Hepatocyte (in vitro differentiated cells): ENCODE measurements at regions not wholly inside any gene's neighbourhood (a gene's known extent, or its start where the extent isn't known, plus 50 kb on each side); places are given as distances from the start of the nearest gene placed in this dataset.

ENCODE experiments used
- DNase-seq: peaks from one replicate; pipeline ENCODE4 v3.0.0-alpha.2; 2016; ENCODE audit warnings: low spot score
- H2AFZ ChIP-seq: fragments of 200-600 bp; sonication (generic); 2 replicates; pipeline ENCODE4 v1.6.0; 2016; ENCODE audit warnings: antibody characterized with exemption, mild to moderate bottlenecking
- H3K27ac ChIP-seq: fragments of 200-600 bp; sonication (generic); 2 replicates; pipeline ENCODE4 v1.5.1; 2016; ENCODE audit warnings: mild to moderate bottlenecking
- H3K27me3 ChIP-seq: fragments of 200-600 bp; sonication (generic); 2 replicates; pipeline ENCODE4 v1.6.1; 2016
- H3K36me3 ChIP-seq: fragments of 200-600 bp; sonication (generic); replicated peaks from 2 replicates; pipeline ENCODE4 v1.5.1; 2016; ENCODE audit warnings: low read depth; ENCODE audit not compliant: insufficient read depth
- H3K4me1 ChIP-seq: fragments of 200-600 bp; sonication (generic); 2 replicates; pipeline ENCODE4 v1.5.1; 2016; ENCODE audit warnings: mild to moderate bottlenecking, moderate library complexity; ENCODE audit not compliant: insufficient read depth
- H3K4me2 ChIP-seq: fragments of 200-600 bp; sonication (generic); 2 replicates; pipeline ENCODE4 v1.6.0; 2016
- H3K4me3 ChIP-seq: fragments of 200-600 bp; sonication (generic); 2 replicates; pipeline ENCODE4 v1.5.1; 2016; ENCODE audit warnings: mild to moderate bottlenecking
- H3K79me2 ChIP-seq: fragments of 200-600 bp; sonication (generic); 2 replicates; pipeline ENCODE4 v1.6.0; 2017; ENCODE audit warnings: mild to moderate bottlenecking
- H3K9me2 ChIP-seq: fragments of 200-600 bp; sonication (generic); replicated peaks from 2 replicates; pipeline ENCODE4 v1.6.0; 2017; ENCODE audit warnings: mild to moderate bottlenecking; ENCODE audit not compliant: insufficient read depth
- H3K9me3 ChIP-seq: fragments of 200-600 bp; sonication (generic); 2 replicates; pipeline ENCODE4 v1.5.1; 2016; ENCODE audit warnings: low read depth, mild to moderate bottlenecking
- H4K20me1 ChIP-seq: fragments of 200-600 bp; sonication (generic); 2 replicates; pipeline ENCODE4 v1.6.0; 2016; ENCODE audit warnings: mild to moderate bottlenecking; ENCODE audit not compliant: insufficient read depth, poor library complexity, severe bottlenecking
- EZH2 ChIP-seq: fragments of 200-600 bp; sonication (generic); IDR thresholded peaks from 2 replicates; pipeline ENCODE4 v1.6.1; 2016; ENCODE audit warnings: antibody characterized with exemption, mild to moderate bottlenecking, borderline replicate concordance
- EZH2phosphoT487 ChIP-seq: fragments of 200-600 bp; sonication (generic); IDR thresholded peaks from one replicate; pipeline ENCODE4 v1.6.1; 2018; ENCODE audit warnings: antibody characterized with exemption, mild to moderate bottlenecking, low read depth, moderate library complexity; ENCODE audit not compliant: unreplicated experiment, severe bottlenecking
- WGBS: methylation state at CpG from one replicate; pipeline ENCODE4 v1.1.6; 2016; ENCODE audit warnings: low lambda C conversion rate; ENCODE audit errors: missing lambda C conversion rate; 5-methylcytosine and 5-hydroxymethylcytosine counted together
- TF ChIP-seq, protein P1 (sequence below): fragments of 200-600 bp; sonication (generic); IDR thresholded peaks from 2 replicates; pipeline ENCODE4 v1.5.1; 2016; ENCODE audit warnings: antibody characterized with exemption, mild to moderate bottlenecking; ENCODE audit not compliant: poor library complexity

DNA sequence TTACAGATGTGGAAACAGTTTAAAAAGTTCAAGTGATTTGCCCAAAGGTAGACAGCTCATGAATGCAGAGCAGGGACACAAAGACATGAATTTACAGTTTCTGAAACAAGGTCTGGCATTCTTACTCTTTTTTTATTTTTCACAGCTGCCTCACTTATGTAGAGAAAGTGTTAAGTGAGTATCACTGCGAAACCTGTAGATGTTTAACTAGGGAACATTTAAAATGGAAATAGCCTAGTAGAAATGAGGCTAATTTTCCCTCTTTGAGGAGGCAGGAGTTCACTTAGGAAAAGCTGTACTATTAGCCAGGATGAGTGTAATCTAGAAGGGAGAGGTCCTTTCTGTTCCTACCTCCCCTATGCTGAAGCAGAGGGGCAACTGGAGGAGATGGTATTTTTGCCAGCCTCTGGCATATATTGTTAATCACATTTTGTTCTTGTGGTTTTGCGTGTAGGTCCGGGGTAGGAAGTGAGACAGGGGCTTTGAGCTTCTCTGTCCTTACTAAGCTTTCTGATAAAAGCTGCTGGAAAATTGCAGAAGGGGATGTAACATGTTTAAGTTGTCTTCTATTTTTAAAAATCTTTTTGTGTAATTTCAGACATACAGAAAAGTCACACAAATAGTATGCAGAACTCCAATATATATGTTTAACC, 492.8 kb upstream of the NR3C2 start:
- H3K4me2 ChIP-seq: no peak overlapping the region
- no peak for DNase-seq
- no peaks in the 10 kb centered on the region for H3K4me1 ChIP-seq
- H4K20me1 ChIP-seq: no peaks in the 10 kb centered on the region
- TF ChIP-seq EZH2phosphoT487 (no peak), EZH2 (no peak)
- TF ChIP-seq, protein P1, sequence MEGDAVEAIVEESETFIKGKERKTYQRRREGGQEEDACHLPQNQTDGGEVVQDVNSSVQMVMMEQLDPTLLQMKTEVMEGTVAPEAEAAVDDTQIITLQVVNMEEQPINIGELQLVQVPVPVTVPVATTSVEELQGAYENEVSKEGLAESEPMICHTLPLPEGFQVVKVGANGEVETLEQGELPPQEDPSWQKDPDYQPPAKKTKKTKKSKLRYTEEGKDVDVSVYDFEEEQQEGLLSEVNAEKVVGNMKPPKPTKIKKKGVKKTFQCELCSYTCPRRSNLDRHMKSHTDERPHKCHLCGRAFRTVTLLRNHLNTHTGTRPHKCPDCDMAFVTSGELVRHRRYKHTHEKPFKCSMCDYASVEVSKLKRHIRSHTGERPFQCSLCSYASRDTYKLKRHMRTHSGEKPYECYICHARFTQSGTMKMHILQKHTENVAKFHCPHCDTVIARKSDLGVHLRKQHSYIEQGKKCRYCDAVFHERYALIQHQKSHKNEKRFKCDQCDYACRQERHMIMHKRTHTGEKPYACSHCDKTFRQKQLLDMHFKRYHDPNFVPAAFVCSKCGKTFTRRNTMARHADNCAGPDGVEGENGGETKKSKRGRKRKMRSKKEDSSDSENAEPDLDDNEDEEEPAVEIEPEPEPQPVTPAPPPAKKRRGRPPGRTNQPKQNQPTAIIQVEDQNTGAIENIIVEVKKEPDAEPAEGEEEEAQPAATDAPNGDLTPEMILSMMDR: no peak
- no peaks in the 10 kb centered on the region for H3K9me2 ChIP-seq
- H3K27me3 ChIP-seq: no peaks in the 10 kb centered on the region
- no peak overlapping the region for H2AFZ ChIP-seq
- 56% methylated on average over 3 of the region's 3 CpGs for WGBS
- no peaks in the 10 kb centered on the region for H3K36me3 ChIP-seq
- H3K4me3 ChIP-seq: no peak overlapping the region
- H3K9me3 ChIP-seq: peaks cover 5% of the 10 kb centered on the region
- H3K27ac ChIP-seq: no peak overlapping the region
- H3K79me2 ChIP-seq: no peaks in the 10 kb centered on the region

DNA sequence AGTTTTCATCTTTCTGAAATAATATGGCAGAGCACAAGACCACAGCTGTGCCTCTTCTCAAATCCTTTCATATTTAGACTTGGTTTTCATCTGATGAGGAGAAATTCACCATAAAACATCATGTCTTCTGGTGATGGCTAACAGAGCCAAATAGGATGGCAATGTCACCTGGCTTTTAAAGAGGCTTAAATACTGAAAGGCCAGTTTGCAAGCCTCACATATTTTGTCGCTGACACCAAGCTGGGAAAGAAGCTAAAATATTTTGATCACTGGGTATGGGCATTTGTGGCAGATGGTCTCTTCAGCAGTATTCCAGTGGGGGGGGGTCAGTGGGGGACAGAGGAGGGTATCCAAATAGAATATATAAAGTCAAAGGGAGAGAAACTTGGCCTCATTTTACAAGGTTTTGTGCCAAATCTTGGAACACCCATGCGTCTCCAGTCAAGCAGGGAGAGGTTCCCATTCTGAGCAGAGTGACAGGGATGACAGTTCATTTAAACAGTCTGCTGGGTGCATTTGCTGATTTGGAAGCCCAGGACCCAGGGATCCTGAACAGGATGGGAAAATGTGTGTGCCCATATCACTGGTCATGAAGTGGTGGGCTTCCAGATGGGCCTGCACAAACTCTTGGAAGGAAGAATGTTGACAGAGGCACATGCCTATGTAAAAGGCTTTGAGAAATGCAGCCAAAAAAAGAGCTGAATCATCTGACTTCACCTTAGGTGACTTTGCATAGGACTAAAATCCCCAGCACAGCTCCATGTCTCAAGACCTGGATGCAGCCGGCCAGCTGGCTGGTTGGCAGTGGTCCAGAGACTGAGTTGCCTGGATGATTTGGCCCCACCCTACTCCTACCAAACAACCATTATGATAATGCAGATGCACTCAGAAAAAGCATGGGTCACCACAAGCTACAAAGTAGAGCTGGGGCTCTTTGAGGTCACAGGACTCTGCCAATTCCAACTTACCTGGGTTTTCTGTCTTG, 484.4 kb upstream of the NR3C2 start:
- no peaks in the 10 kb centered on the region for H3K36me3 ChIP-seq
- H3K27me3 ChIP-seq: no peaks in the 10 kb centered on the region
- H3K4me2 ChIP-seq: no peak overlapping the region
- H3K27ac ChIP-seq: no peak overlapping the region
- TF ChIP-seq EZH2phosphoT487: no peak
- TF ChIP-seq EZH2: no peak
- TF ChIP-seq, protein P1: no peak
- H3K9me3 ChIP-seq: peaks cover 5% of the 10 kb centered on the region
- H3K4me3 ChIP-seq: no peak overlapping the region
- DNase-seq: peak; percentile 12
- no peaks in the 10 kb centered on the region for H3K9me2 ChIP-seq
- H3K4me1 ChIP-seq: no peaks in the 10 kb centered on the region
- WGBS: 94% methylated on average over 3 of the region's 3 CpGs
- no peak overlapping the region for H2AFZ ChIP-seq
- no peaks in the 10 kb centered on the region for H3K79me2 ChIP-seq
- H4K20me1 ChIP-seq: no peaks in the 10 kb centered on the region

DNA sequence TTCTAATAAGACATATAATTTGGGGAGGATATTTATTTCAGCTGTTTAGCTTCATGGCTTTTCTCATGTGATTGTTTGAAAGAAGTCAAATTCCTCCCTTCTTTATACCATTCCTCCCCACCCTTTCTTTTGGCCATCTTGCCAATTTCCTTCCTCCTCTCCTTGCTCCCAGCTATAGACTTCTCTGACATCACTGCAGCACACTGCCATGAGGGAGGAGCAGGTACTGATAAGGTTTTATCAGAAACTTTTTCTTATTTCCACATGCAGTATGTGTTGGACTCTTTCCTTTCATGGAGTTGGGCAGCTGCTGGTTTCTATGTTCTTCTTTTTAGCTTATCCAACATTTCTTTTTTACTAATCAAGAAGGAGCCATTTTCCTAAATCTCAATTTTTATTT, 481.7 kb upstream of the NR3C2 start:
- Histone ChIP-seq H3K79me2 (no peaks in the 10 kb centered on the region), H3K36me3 (no peaks in the 10 kb centered on the region), H3K4me2 (no peak overlapping the region), H3K4me1 (no peaks in the 10 kb centered on the region), H3K27ac (no peak overlapping the region), H3K9me2 (no peaks in the 10 kb centered on the region), H2AFZ (no peak overlapping the region), H3K9me3 (no peaks in the 10 kb centered on the region), H3K4me3 (no peak overlapping the region), H4K20me1 (no peaks in the 10 kb centered on the region), H3K27me3 (no peaks in the 10 kb centered on the region)
- no peak for TF ChIP-seq EZH2
- TF ChIP-seq, protein P1: no peak
- no peak for TF ChIP-seq EZH2phosphoT487
- no peak for DNase-seq
